Peyer's patch (tissue), 4 donors: ENCODE measurements at regions not wholly inside any gene's neighbourhood (a gene's known extent, or its start where the extent isn't known, plus 50 kb on each side); places are given as distances from the start of the nearest gene placed in this dataset.

Experiments
- CTCF ChIP-seq, 6 experiments: fragments of 450-650 bp in 4 of 6; fragments of 200-600 bp in 2 of 6; sonication (generic) in 1 of 6; IDR thresholded peaks; one replicate each; pipeline ENCODE4 v1.5.1; 2017 to 2019; ENCODE audit warnings: antibody characterized with exemption in 6 of 6, mild to moderate bottlenecking in 3 of 6, moderate library complexity in 1 of 6
- POLR2A ChIP-seq, 2 donors: fragments of 450-650 bp; IDR thresholded peaks; one replicate each; pipeline ENCODE4 v1.5.1; 2017; ENCODE audit warnings: antibody characterized with exemption in 2 of 2, mild to moderate bottlenecking in 2 of 2, moderate library complexity in 2 of 2

GRCh38 chr1:22325531-22326371 is 125.9 kb upstream of the ZBTB40 start:
- TF ChIP-seq CTCF (IDR thresholded peaks at IDR 0.05) (no peak), POLR2A (IDR thresholded peaks at IDR 0.05) (no peak)
